SK-N-SH (cell line): ENCODE measurements at regions not wholly inside any gene's neighbourhood (a gene's known extent, or its start where the extent isn't known, plus 50 kb on each side); places are given as distances from the start of the nearest gene placed in this dataset.
A peak's percentile ranks its signal among the peaks of the same experiment; 100 is the strongest.

ENCODE experiments used
- EP300 ChIP-seq, 2 experiments: IDR thresholded peaks; 2 replicates each; pipeline versions ENCODE4 v1.4.0 to v1.6.1; 2012; ENCODE audit warnings: borderline replicate concordance in 1 of 2, low read depth in 1 of 2, low read length in 1 of 2
- EZH2phosphoT487 ChIP-seq: fragments of 200-600 bp; sonication (generic); IDR thresholded peaks from 2 replicates; pipeline ENCODE4 v1.6.1; 2017; ENCODE audit warnings: low read depth, mixed run types, mild to moderate bottlenecking, antibody characterized with exemption, moderate library complexity, borderline replicate concordance
- GABPA ChIP-seq: IDR thresholded peaks from 2 replicates; pipeline ENCODE4 v1.4.0; 2012; ENCODE audit warnings: low read depth, mild to moderate bottlenecking
- MEF2A ChIP-seq: IDR thresholded peaks from 2 replicates; pipeline ENCODE4 v1.4.0; 2012; ENCODE audit warnings: low read depth, borderline replicate concordance
- NFIC ChIP-seq: IDR thresholded peaks from 2 replicates; pipeline ENCODE4 v1.4.0; 2012; ENCODE audit warnings: borderline replicate concordance
- NRF1 ChIP-seq: IDR thresholded peaks from 2 replicates; pipeline ENCODE4 v1.6.1; 2012; ENCODE audit warnings: low read depth, mild to moderate bottlenecking, low read length
- POLR2AphosphoS5 ChIP-seq: IDR thresholded peaks from 2 replicates; pipeline ENCODE4 v1.6.1; 2012; ENCODE audit warnings: low read depth, low read length
- TCF12 ChIP-seq: IDR thresholded peaks from 2 replicates; pipeline ENCODE4 v1.4.0; 2012
- TEAD4 ChIP-seq: IDR thresholded peaks from 2 replicates; pipeline ENCODE4 v1.4.0; 2012; ENCODE audit warnings: mild to moderate bottlenecking, borderline replicate concordance; ENCODE audit not compliant: insufficient read depth
- TF ChIP-seq, protein P1 (sequence below): fragments of 200-600 bp; sonication (generic); IDR thresholded peaks from 2 replicates; pipeline ENCODE4 v1.6.1; 2017; ENCODE audit warnings: antibody characterized with exemption, mild to moderate bottlenecking, moderate library complexity
- TF ChIP-seq, protein P2 (sequence below): IDR thresholded peaks from 2 replicates; pipeline ENCODE4; 2012
- TF ChIP-seq, protein P3 (sequence below): fragments of 150-350 bp; IDR thresholded peaks from 2 replicates; pipeline ENCODE4 v1.6.1; 2017; ENCODE audit warnings: antibody characterized with exemption, low read length, low read depth, borderline replicate concordance

DNA sequence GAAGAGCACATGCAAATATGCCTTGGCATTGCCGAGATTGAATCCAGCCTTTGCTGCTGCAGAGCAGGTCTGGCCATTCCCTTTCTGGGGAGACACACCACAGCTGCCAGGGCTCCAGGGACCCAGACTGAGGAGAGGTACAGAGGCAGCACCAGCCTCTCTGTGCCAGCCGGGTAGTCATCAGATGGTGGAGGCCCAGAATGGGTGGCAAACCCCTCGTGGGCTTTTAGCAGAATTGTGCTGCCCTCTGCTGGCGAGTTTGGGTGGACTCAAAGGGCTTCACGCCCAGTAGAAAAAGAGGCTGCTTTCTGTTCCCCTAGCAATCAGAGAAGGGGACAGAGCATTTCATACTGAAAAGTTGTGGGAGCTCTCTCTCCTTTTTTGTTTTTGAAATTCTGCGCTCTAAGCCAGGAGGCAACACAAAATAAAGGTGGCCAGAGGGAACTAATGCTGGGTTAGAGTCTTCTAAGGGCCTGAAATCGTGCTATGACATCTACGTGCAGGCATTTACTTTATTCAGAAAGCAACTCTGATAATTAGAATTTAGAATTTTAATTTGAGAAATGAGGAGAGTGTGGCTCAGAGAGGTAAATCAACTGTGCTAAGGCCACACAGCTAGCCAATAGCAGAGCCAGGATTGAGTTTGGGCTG lies 158.8 kb upstream of the NAV2 start:
- TF ChIP-seq MEF2A = no peak
- TF ChIP-seq TEAD4 = no peak
- TF ChIP-seq, protein P1, sequence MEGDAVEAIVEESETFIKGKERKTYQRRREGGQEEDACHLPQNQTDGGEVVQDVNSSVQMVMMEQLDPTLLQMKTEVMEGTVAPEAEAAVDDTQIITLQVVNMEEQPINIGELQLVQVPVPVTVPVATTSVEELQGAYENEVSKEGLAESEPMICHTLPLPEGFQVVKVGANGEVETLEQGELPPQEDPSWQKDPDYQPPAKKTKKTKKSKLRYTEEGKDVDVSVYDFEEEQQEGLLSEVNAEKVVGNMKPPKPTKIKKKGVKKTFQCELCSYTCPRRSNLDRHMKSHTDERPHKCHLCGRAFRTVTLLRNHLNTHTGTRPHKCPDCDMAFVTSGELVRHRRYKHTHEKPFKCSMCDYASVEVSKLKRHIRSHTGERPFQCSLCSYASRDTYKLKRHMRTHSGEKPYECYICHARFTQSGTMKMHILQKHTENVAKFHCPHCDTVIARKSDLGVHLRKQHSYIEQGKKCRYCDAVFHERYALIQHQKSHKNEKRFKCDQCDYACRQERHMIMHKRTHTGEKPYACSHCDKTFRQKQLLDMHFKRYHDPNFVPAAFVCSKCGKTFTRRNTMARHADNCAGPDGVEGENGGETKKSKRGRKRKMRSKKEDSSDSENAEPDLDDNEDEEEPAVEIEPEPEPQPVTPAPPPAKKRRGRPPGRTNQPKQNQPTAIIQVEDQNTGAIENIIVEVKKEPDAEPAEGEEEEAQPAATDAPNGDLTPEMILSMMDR = peak; percentile 86
- TF ChIP-seq POLR2AphosphoS5 = no peak
- no peak for TF ChIP-seq NFIC
- no peak for TF ChIP-seq EP300 (IDR thresholded peaks at IDR 0.05; ENCODE audit: borderline replicate concordance in 1 of 2, low read depth in 1 of 2, low read length in 1 of 2)
- no peak for TF ChIP-seq GABPA
- TF ChIP-seq EZH2phosphoT487 = no peak
- TF ChIP-seq NRF1 = no peak
- no peak for TF ChIP-seq TCF12
- TF ChIP-seq, protein P2, sequence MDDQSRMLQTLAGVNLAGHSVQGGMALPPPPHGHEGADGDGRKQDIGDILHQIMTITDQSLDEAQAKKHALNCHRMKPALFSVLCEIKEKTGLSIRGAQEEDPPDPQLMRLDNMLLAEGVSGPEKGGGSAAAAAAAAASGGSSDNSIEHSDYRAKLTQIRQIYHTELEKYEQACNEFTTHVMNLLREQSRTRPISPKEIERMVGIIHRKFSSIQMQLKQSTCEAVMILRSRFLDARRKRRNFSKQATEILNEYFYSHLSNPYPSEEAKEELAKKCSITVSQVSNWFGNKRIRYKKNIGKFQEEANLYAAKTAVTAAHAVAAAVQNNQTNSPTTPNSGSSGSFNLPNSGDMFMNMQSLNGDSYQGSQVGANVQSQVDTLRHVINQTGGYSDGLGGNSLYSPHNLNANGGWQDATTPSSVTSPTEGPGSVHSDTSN = no peak
- TF ChIP-seq, protein P3, sequence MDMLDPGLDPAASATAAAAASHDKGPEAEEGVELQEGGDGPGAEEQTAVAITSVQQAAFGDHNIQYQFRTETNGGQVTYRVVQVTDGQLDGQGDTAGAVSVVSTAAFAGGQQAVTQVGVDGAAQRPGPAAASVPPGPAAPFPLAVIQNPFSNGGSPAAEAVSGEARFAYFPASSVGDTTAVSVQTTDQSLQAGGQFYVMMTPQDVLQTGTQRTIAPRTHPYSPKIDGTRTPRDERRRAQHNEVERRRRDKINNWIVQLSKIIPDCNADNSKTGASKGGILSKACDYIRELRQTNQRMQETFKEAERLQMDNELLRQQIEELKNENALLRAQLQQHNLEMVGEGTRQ = no peak
